ENCODE measurements at regions not wholly inside any gene's neighbourhood (a gene's known extent, or its start where the extent isn't known, plus 50 kb on each side); places are given as distances from the start of the nearest gene placed in this dataset.

- TF ChIP-seq EZH2 (IDR thresholded peaks at IDR 0.05; ENCODE audit: insufficient read depth, poor library complexity, severe bottlenecking), result no peak
- TF ChIP-seq EZH2phosphoT487 (IDR thresholded peaks at IDR 0.05; ENCODE audit: insufficient read depth, low read depth), result no peak
Observed at GRCh38 chr7:69177461-69177861, 420.8 kb upstream of the AUTS2 start.

All from GM23248 (cell line).